HepG2 (cell line): ENCODE measurements at regions not wholly inside any gene's neighbourhood (a gene's known extent, or its start where the extent isn't known, plus 50 kb on each side); places are given as distances from the start of the nearest gene placed in this dataset.

Experiments used
- ATAC-seq: fragments of 200-7000 bp; cut with Tn5 transposase; 3 replicates; pipeline ENCODE4 v1.9.1; 2020; ENCODE audit warnings: mild to moderate bottlenecking, moderate library complexity
- BruUV-seq: library from RNA; stranded (reverse); fragments of 400-500 nt; replicated peaks from 2 replicates; lab custom pipeline; 2021; lab: Mats Ljungman, UMichigan
- CTCF ChIA-PET: fragments of 300-600 bp; formaldehyde crosslinking; extraction: SDS; loops from one replicate; lab custom pipeline; 2021; ENCODE audit warnings: low total read pairs, inconsistent platforms, low intra/inter-chr PET ratio; lab: Yijun Ruan, JAX
- POLR2A ChIA-PET: fragments of 350-600 bp; sonication (Branson Sonifier 250); formaldehyde crosslinking; loops from one replicate; lab custom pipeline; 2020; ENCODE audit warnings: antibody characterized with exemption, inconsistent platforms; lab: Yijun Ruan, JAX
- DNase-seq: peaks from one replicate; pipeline ENCODE4 v3.0.0-alpha.2; 2015; ENCODE audit warnings: low spot score
- FAIRE-seq: peaks from 3 replicates; lab custom pipeline; 2011; peaks lifted over from hg19 to GRCh38; lab: Jason Lieb, UNC
- H2AFZ ChIP-seq: one replicate; pipeline ENCODE4 v1.6.1; 2011; ENCODE audit warnings: low read length, inconsistent platforms
- H3K27ac ChIP-seq: fragments of 300-600 bp; 3 replicates; pipeline ENCODE4 v1.8.0; 2011; ENCODE audit warnings: mixed run types, mild to moderate bottlenecking, mixed read lengths, low read length, inconsistent platforms; ENCODE audit not compliant: insufficient read depth; ENCODE audit errors: extremely low read length
- H3K27me3 ChIP-seq, 2 experiments: fragments of 200-600 bp in 1 of 2; 2 replicates in 1 of 2; 3 replicates in 1 of 2; pipeline versions ENCODE4 v1.6.0 to v1.8.0; 2011; ENCODE audit warnings: low read length in 2 of 2, mild to moderate bottlenecking in 2 of 2, moderate library complexity in 2 of 2, inconsistent platforms in 1 of 2; ENCODE audit not compliant: insufficient read depth in 2 of 2, control insufficient read depth in 1 of 2
- H3K36me3 ChIP-seq, 2 experiments: fragments of 200-600 bp in 1 of 2; replicated peaks in 1 of 2; 2 replicates in 1 of 2; 3 replicates in 1 of 2; pipeline versions ENCODE4 v1.5.1 to v1.8.0; 2011; ENCODE audit warnings: low read length in 2 of 2, inconsistent platforms in 1 of 2; ENCODE audit not compliant: insufficient read depth in 2 of 2, control insufficient read depth in 1 of 2
- H3K4me1 ChIP-seq: 2 replicates; pipeline ENCODE4 v1.5.1; 2012; ENCODE audit warnings: low read length, inconsistent platforms; ENCODE audit not compliant: insufficient read depth
- H3K4me2 ChIP-seq: 2 replicates; pipeline ENCODE4 v1.6.0; 2011; ENCODE audit warnings: low read depth, low read length, inconsistent platforms
- H3K4me3 ChIP-seq, 3 experiments: fragments of 200-600 bp in 1 of 3; sonication (generic), shearing (Covaris generic) in 1 of 3; replicated peaks in 1 of 3; 2 replicates each; pipeline ENCODE4 v1.5.1; 2011 to 2016; ENCODE audit warnings: low read length in 3 of 3, inconsistent platforms in 2 of 3, low read depth in 2 of 3, mild to moderate bottlenecking in 2 of 3, control low read depth in 1 of 3, mixed read lengths in 1 of 3; ENCODE audit not compliant: insufficient read depth in 1 of 3
- H3K79me2 ChIP-seq: one replicate; pipeline ENCODE4 v1.6.1; 2011; ENCODE audit warnings: low read length, inconsistent platforms; ENCODE audit not compliant: insufficient read depth
- H3K9ac ChIP-seq: 2 replicates; pipeline ENCODE4 v1.6.0; 2011; ENCODE audit warnings: mild to moderate bottlenecking, low read depth, low read length, inconsistent platforms; ENCODE audit not compliant: insufficient read depth
- H3K9me3 ChIP-seq: 2 replicates; pipeline ENCODE4 v1.5.1; 2012; ENCODE audit warnings: mild to moderate bottlenecking, low read length
- H4K20me1 ChIP-seq: 2 replicates; pipeline ENCODE4 v1.6.0; 2011; ENCODE audit warnings: inconsistent platforms, mild to moderate bottlenecking, low read length, moderate library complexity; ENCODE audit not compliant: insufficient read depth
- BRD4 ChIP-seq: sonication (generic); formaldehyde crosslinking; IDR thresholded peaks from 2 replicates; pipeline ENCODE4 v1.4.0; 2020; ENCODE audit warnings: missing genetic modification reagents
- HCFC1 ChIP-seq: fragments of 150-350 bp; IDR thresholded peaks from 2 replicates; pipeline ENCODE4 v1.6.1; 2014; ENCODE audit warnings: low read depth, low read length
- KLF9 ChIP-seq: IDR thresholded peaks from 2 replicates; pipeline ENCODE4 v1.6.1; 2016; ENCODE audit warnings: low read depth
- NFE2 ChIP-seq: sonication (generic); formaldehyde crosslinking; IDR thresholded peaks from 2 replicates; pipeline ENCODE4 v1.4.0; 2020; ENCODE audit warnings: missing genetic modification reagents
- NR2C2 ChIP-seq: sonication (generic); formaldehyde crosslinking; IDR thresholded peaks from 2 replicates; pipeline ENCODE4 v1.4.0; 2020; ENCODE audit warnings: missing genetic modification reagents, mild to moderate bottlenecking, moderate library complexity, borderline replicate concordance
- SUZ12 ChIP-seq: fragments of 150-350 bp; IDR thresholded peaks from 2 replicates; pipeline ENCODE4 v1.6.1; 2014; ENCODE audit warnings: low read depth, low read length
- ZBTB20 ChIP-seq: sonication (generic); formaldehyde crosslinking; IDR thresholded peaks from 2 replicates; pipeline ENCODE4 v1.8.1; 2023; ENCODE audit warnings: missing genetic modification reagents, low read depth, mild to moderate bottlenecking, borderline replicate concordance
- ZBTB3 ChIP-seq: sonication (generic); formaldehyde crosslinking; IDR thresholded peaks from 2 replicates; pipeline ENCODE4 v1.4.0; 2020; ENCODE audit warnings: low read depth, mild to moderate bottlenecking, moderate library complexity, missing genetic modification reagents, borderline replicate concordance
- ZNF230 ChIP-seq: sonication (generic); formaldehyde crosslinking; IDR thresholded peaks from 2 replicates; pipeline ENCODE4 v1.4.0; 2020; ENCODE audit warnings: mild to moderate bottlenecking, missing genetic modification reagents
- ZNF569 ChIP-seq: sonication (generic); formaldehyde crosslinking; IDR thresholded peaks from 2 replicates; pipeline ENCODE4 v1.5.0; 2020; ENCODE audit warnings: mild to moderate bottlenecking, missing genetic modification reagents, moderate library complexity, borderline replicate concordance
- WGBS: methylation state at CpG from one replicate; pipeline ENCODE4 v1.1.6; 2017; ENCODE audit warnings: low lambda C conversion rate; 5-methylcytosine and 5-hydroxymethylcytosine counted together
- in situ Hi-C: cut with HindIII; loops from 2 replicates; pipeline ENCODE4 v1.10.0; 2017; ENCODE audit warnings: low pct_unique_long_range_greater_than_20kb; ENCODE audit not compliant: extremely low pct_ligation_motif_present
- intact Hi-C: fragments of 100-400 bp; cut with micrococcal nuclease; formaldehyde crosslinking; loops from one replicate; pipeline ENCODE4 v1.10.0; 2022; ENCODE audit not compliant: unreplicated experiment
- TF ChIP-seq, protein P1 (sequence below): sonication (generic); formaldehyde crosslinking; IDR thresholded peaks from 2 replicates; pipeline ENCODE4 v1.8.0; 2022; ENCODE audit warnings: missing genetic modification reagents, mild to moderate bottlenecking, moderate library complexity, borderline replicate concordance
- TF ChIP-seq, protein P2 (sequence below): sonication (generic); formaldehyde crosslinking; IDR thresholded peaks from 2 replicates; pipeline ENCODE4 v1.4.0; 2020; ENCODE audit warnings: low read depth, missing genetic modification reagents
- TF ChIP-seq, protein P3 (sequence below): IDR thresholded peaks from 2 replicates; pipeline ENCODE4 v1.6.1; 2012; ENCODE audit warnings: low read length, improper control_type of control experiment

DNA sequence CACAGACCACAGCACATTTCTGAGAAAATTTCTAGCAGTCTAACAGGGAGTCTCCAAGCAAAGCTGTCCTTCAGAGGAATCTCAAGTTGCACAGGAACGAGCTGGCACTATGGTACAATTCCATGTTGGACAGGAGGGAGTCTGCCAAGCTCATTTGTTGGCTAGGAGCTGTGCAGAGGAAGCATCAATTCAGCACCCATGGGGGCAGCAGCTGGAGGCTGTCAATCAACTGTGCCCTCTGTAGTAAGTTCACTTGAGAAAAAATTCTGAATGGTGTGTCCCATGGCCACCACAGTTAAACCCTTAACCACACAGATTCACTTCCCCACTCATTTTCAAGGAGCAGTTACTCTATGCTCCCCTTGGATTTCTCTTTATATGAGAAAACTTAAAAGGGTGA lies 298.5 kb upstream of the PPP2R3A start:
- Histone ChIP-seq H3K9me3 (no peaks in the 10 kb centered on the region), H3K9ac (no peak overlapping the region), H3K4me2 (no peak overlapping the region), H3K79me2 (no peaks in the 10 kb centered on the region), H2AFZ (no peak overlapping the region), H3K36me3 (no peaks in the 10 kb centered on the region), H3K27ac (no peak overlapping the region), H4K20me1 (no peaks in the 10 kb centered on the region), H3K4me3 (no peak overlapping the region), H3K4me1 (no peaks in the 10 kb centered on the region), H3K27me3 (no peaks in the 10 kb centered on the region)
- ATAC-seq (no peak), FAIRE-seq (no peak), DNase-seq (no peak)
- in situ Hi-C loops (no loop called here), intact Hi-C loops (no loop called here)
- no TSS peak for BruUV-seq
- ChIA-PET POLR2A (no interaction called here), CTCF (no interaction called here)
- TF ChIP-seq, protein P1, sequence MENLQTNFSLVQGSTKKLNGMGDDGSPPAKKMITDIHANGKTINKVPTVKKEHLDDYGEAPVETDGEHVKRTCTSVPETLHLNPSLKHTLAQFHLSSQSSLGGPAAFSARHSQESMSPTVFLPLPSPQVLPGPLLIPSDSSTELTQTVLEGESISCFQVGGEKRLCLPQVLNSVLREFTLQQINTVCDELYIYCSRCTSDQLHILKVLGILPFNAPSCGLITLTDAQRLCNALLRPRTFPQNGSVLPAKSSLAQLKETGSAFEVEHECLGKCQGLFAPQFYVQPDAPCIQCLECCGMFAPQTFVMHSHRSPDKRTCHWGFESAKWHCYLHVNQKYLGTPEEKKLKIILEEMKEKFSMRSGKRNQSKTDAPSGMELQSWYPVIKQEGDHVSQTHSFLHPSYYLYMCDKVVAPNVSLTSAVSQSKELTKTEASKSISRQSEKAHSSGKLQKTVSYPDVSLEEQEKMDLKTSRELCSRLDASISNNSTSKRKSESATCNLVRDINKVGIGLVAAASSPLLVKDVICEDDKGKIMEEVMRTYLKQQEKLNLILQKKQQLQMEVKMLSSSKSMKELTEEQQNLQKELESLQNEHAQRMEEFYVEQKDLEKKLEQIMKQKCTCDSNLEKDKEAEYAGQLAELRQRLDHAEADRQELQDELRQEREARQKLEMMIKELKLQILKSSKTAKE (CRISPR knock-in tag), result no peak
- TF ChIP-seq SUZ12 (no peak), ZNF230 (CRISPR knock-in tag) (no peak), KLF9 (CRISPR knock-in tag) (no peak), NFE2 (CRISPR knock-in tag) (no peak), NR2C2 (CRISPR knock-in tag) (no peak), ZBTB3 (CRISPR knock-in tag) (no peak), BRD4 (CRISPR knock-in tag) (no peak), ZBTB20 (CRISPR knock-in tag) (no peak), ZNF569 (no peak), HCFC1 (no peak)
- TF ChIP-seq, protein P2, sequence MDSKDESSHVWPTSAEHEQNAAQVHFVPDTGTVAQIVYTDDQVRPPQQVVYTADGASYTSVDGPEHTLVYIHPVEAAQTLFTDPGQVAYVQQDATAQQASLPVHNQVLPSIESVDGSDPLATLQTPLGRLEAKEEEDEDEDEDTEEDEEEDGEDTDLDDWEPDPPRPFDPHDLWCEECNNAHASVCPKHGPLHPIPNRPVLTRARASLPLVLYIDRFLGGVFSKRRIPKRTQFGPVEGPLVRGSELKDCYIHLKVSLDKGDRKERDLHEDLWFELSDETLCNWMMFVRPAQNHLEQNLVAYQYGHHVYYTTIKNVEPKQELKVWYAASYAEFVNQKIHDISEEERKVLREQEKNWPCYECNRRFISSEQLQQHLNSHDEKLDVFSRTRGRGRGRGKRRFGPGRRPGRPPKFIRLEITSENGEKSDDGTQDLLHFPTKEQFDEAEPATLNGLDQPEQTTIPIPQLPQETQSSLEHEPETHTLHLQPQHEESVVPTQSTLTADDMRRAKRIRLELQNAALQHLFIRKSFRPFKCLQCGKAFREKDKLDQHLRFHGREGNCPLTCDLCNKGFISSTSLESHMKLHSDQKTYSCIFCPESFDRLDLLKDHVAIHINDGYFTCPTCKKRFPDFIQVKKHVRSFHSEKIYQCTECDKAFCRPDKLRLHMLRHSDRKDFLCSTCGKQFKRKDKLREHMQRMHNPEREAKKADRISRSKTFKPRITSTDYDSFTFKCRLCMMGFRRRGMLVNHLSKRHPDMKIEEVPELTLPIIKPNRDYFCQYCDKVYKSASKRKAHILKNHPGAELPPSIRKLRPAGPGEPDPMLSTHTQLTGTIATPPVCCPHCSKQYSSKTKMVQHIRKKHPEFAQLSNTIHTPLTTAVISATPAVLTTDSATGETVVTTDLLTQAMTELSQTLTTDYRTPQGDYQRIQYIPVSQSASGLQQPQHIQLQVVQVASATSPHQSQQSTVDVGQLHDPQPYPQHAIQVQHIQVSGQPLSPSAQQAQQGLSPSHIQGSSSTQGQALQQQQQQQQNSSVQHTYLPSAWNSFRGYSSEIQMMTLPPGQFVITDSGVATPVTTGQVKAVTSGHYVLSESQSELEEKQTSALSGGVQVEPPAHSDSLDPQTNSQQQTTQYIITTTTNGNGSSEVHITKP (CRISPR knock-in tag), result no peak
- TF ChIP-seq, protein P3, sequence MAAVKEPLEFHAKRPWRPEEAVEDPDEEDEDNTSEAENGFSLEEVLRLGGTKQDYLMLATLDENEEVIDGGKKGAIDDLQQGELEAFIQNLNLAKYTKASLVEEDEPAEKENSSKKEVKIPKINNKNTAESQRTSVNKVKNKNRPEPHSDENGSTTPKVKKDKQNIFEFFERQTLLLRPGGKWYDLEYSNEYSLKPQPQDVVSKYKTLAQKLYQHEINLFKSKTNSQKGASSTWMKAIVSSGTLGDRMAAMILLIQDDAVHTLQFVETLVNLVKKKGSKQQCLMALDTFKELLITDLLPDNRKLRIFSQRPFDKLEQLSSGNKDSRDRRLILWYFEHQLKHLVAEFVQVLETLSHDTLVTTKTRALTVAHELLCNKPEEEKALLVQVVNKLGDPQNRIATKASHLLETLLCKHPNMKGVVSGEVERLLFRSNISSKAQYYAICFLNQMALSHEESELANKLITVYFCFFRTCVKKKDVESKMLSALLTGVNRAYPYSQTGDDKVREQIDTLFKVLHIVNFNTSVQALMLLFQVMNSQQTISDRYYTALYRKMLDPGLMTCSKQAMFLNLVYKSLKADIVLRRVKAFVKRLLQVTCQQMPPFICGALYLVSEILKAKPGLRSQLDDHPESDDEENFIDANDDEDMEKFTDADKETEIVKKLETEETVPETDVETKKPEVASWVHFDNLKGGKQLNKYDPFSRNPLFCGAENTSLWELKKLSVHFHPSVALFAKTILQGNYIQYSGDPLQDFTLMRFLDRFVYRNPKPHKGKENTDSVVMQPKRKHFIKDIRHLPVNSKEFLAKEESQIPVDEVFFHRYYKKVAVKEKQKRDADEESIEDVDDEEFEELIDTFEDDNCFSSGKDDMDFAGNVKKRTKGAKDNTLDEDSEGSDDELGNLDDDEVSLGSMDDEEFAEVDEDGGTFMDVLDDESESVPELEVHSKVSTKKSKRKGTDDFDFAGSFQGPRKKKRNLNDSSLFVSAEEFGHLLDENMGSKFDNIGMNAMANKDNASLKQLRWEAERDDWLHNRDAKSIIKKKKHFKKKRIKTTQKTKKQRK, result no peak
- WGBS, result 0% methylated on average over 1 of the region's 1 CpG
